ENCODE measurements at regions not wholly inside any gene's neighbourhood (a gene's known extent, or its start where the extent isn't known, plus 50 kb on each side); places are given as distances from the start of the nearest gene placed in this dataset.

DNA sequence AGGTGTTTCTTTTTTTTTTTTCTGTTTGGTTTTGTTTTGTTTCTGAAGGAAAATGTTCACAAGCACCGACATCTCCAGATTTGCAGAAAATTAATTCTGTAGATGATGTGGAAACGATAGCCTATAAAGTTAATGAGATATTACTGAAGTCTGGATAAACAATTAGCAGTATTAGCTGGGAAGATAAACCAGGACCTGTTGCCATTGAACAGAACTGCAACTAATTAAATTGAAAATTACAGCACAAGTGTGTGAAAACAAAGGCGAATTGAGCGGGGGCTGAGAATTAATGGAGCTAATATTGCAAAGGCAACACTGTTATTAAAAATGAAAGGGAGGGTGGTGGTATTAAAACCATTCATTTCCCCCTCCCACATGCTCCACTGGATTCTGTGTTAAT, 107.5 kb upstream of the AJAP1 start:
- intact Hi-C loops (cut with micrococcal nuclease; ENCODE audit: unreplicated experiment) = no loop called here
- ATAC-seq (no peak), DNase-seq (ENCODE audit: low read depth, low spot score) (no peak)
- POLR2A ChIA-PET = interaction anchor here (0.8 kb wide), 1 partner anchor 82 kb away, joined by 4 read pairs; no protein-coding TSS in a partner anchor
- Histone ChIP-seq H3K27ac (ENCODE audit: low read length) (no peak overlapping the region), H3K4me1 (ENCODE audit: control insufficient read depth, insufficient read depth, low read length) (no peaks in the 10 kb centered on the region), H3K9me3 (ENCODE audit: control insufficient read depth, insufficient read depth, low read depth, low read length) (no peaks in the 10 kb centered on the region), H3K27me3 (ENCODE audit: control insufficient read depth, insufficient read depth, low read length) (peaks cover 2% of the 10 kb centered on the region; the same call in 1 of the 2 replicates), H3K36me3 (ENCODE audit: control insufficient read depth, insufficient read depth, low read length) (no peaks in the 10 kb centered on the region), H3K4me3 (ENCODE audit: low read depth in 2 of 2, low read length in 2 of 2) (no peak overlapping the region)
- in situ Hi-C loops (cut with HindIII; ENCODE audit: low pct_unique_long_range_greater_than_20kb, low sequenced_read_pairs) = no loop called here
- no TSS peak for BruUV-seq (replicated peaks)
- no peak for TF ChIP-seq SIN3A (IDR thresholded peaks at IDR 0.05; ENCODE audit: borderline replicate concordance, insufficient read depth, low read depth, low read length)
- no peak for TF ChIP-seq REST (IDR thresholded peaks at IDR 0.05; ENCODE audit: insufficient read depth in 1 of 2, low read depth in 2 of 2, low read length in 1 of 2)
- no peak for TF ChIP-seq POLR2AphosphoS5 (IDR thresholded peaks at IDR 0.05; ENCODE audit: low read depth, low read length)
- no peak for TF ChIP-seq TCF7L2 (IDR thresholded peaks at IDR 0.05; ENCODE audit: low read depth, low read length)
- TF ChIP-seq, protein P1, sequence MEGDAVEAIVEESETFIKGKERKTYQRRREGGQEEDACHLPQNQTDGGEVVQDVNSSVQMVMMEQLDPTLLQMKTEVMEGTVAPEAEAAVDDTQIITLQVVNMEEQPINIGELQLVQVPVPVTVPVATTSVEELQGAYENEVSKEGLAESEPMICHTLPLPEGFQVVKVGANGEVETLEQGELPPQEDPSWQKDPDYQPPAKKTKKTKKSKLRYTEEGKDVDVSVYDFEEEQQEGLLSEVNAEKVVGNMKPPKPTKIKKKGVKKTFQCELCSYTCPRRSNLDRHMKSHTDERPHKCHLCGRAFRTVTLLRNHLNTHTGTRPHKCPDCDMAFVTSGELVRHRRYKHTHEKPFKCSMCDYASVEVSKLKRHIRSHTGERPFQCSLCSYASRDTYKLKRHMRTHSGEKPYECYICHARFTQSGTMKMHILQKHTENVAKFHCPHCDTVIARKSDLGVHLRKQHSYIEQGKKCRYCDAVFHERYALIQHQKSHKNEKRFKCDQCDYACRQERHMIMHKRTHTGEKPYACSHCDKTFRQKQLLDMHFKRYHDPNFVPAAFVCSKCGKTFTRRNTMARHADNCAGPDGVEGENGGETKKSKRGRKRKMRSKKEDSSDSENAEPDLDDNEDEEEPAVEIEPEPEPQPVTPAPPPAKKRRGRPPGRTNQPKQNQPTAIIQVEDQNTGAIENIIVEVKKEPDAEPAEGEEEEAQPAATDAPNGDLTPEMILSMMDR (IDR thresholded peaks at IDR 0.05) = no peak
- CTCF ChIA-PET = no interaction called here

DNA sequence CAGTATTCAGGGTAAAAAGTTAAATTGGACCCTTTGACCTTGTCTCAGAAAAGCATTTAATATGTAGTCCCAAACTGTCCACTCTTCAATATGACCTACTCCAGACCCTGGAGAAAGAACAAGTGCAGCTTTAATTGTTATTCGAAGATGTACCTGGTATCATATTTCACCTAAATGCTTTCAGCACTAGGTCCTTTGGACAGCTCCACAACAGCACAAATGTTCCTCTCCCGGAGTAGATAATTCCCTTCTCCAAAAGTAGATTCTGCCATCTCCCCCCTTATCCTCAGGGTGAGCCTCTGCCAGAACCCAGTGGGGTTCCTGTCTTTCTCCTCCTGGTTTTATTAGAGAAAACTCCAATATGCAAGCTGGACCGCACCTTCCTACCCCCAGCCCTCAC, 104.5 kb upstream of the AJAP1 start:
- Histone ChIP-seq H3K36me3 (ENCODE audit: control insufficient read depth, insufficient read depth, low read length) (no peaks in the 10 kb centered on the region), H3K9me3 (ENCODE audit: control insufficient read depth, insufficient read depth, low read depth, low read length) (no peaks in the 10 kb centered on the region), H3K4me3 (ENCODE audit: low read depth in 2 of 2, low read length in 2 of 2) (no peak overlapping the region), H3K27ac (ENCODE audit: low read length) (no peak overlapping the region), H3K4me1 (ENCODE audit: control insufficient read depth, insufficient read depth, low read length) (no peaks in the 10 kb centered on the region), H3K27me3 (ENCODE audit: control insufficient read depth, insufficient read depth, low read length) (peaks cover 2% of the 10 kb centered on the region; the same call in 1 of the 2 replicates)
- ChIA-PET CTCF (no interaction called here), POLR2A (no interaction called here)
- BruUV-seq (replicated peaks) = no TSS peak
- intact Hi-C loops (cut with micrococcal nuclease; ENCODE audit: unreplicated experiment) (no loop called here), in situ Hi-C loops (cut with HindIII; ENCODE audit: low pct_unique_long_range_greater_than_20kb, low sequenced_read_pairs) (no loop called here)
- TF ChIP-seq, protein P1 (IDR thresholded peaks at IDR 0.05) = no peak
- TF ChIP-seq REST (IDR thresholded peaks at IDR 0.05; ENCODE audit: insufficient read depth in 1 of 2, low read depth in 2 of 2, low read length in 1 of 2) = peak; percentile 74 to 84; a peak in 3 of 4 replicates
- no peak for ATAC-seq
- no peak for DNase-seq (ENCODE audit: low read depth, low spot score)

Measured in Panc1 (cell line).